H4 (cell line): ENCODE measurements at regions not wholly inside any gene's neighbourhood (a gene's known extent, or its start where the extent isn't known, plus 50 kb on each side); places are given as distances from the start of the nearest gene placed in this dataset.

Experiments
- DNase-seq: peaks from one replicate; pipeline ENCODE4 v3.0.0-alpha.2; 2015; ENCODE audit warnings: low spot score

GRCh38 chr7:55629051-55629677 lies 56.9 kb upstream of the VOPP1 start:
- DNase-seq, result no peak

- DNase-seq, result no peak
Measured at GRCh38 chr7:55624813-55625212, 52.5 kb upstream of the VOPP1 start.

GRCh38 chr7:55623617-55624016 lies 51.3 kb upstream of the VOPP1 start:
- DNase-seq, result no peak

- DNase-seq, result no peak
Measured at GRCh38 chr7:55622241-55622640, 49.9 kb upstream of the VOPP1 start.
